Astrocyte (in vitro differentiated cells and primary cell): ENCODE measurements at regions not wholly inside any gene's neighbourhood (a gene's known extent, or its start where the extent isn't known, plus 50 kb on each side); places are given as distances from the start of the nearest gene placed in this dataset.

Experiments
- CTCF ChIP-seq: IDR thresholded peaks from 2 replicates; pipeline ENCODE4 v1.5.1; 2011; ENCODE audit warnings: low read depth, mild to moderate bottlenecking, inconsistent platforms, low read length, moderate library complexity; ENCODE audit not compliant: insufficient read depth
- EZH2 ChIP-seq: IDR thresholded peaks from 2 replicates; pipeline ENCODE4 v1.6.1; 2012; ENCODE audit warnings: mild to moderate bottlenecking, low read length, inconsistent platforms; ENCODE audit not compliant: insufficient read depth

- TF ChIP-seq CTCF: no peak
- no peak for TF ChIP-seq EZH2
These were observed 211.8 kb upstream of the ZC3H12A start for GRCh38 chr1:37262439-37263170.
